Right atrium auricular region (tissue), 2 donors: ENCODE measurements at regions not wholly inside any gene's neighbourhood (a gene's known extent, or its start where the extent isn't known, plus 50 kb on each side); places are given as distances from the start of the nearest gene placed in this dataset.

Source experiments
- DNase-seq: peaks from one replicate; pipeline ENCODE4 v3.0.0-alpha.2; 2019; ENCODE audit warnings: low spot score
- H3K27ac ChIP-seq, 2 donors: fragments of 200-600 bp; sonication (generic); 1 replicate in 1 of 2; 2 replicates in 1 of 2; pipeline ENCODE4 v1.5.1; 2016 to 2019
- H3K27me3 ChIP-seq, 2 donors: fragments of 200-600 bp; sonication (generic); one replicate each; pipeline versions ENCODE4 v1.5.1 to v1.6.0; 2017 to 2019
- H3K36me3 ChIP-seq: fragments of 200-600 bp; sonication (generic); one replicate; pipeline ENCODE4 v1.5.1; 2016
- H3K4me1 ChIP-seq, 2 donors: fragments of 200-600 bp; sonication (generic); one replicate each; pipeline versions ENCODE4 v1.5.1 to v1.6.0; 2017 to 2019
- H3K4me3 ChIP-seq, 2 donors: fragments of 200-600 bp; sonication (generic); 1 replicate in 1 of 2; 2 replicates in 1 of 2; pipeline ENCODE4 v1.5.1; 2017 to 2019; ENCODE audit warnings: mild to moderate bottlenecking in 1 of 2, moderate library complexity in 1 of 2
- H3K9me3 ChIP-seq, 2 donors: fragments of 200-600 bp; sonication (generic); one replicate each; pipeline ENCODE4 v1.5.1; 2019
- CTCF ChIP-seq, 2 donors: fragments of 200-600 bp; sonication (generic); IDR thresholded peaks; one replicate each; pipeline ENCODE4 v1.5.1; 2019; ENCODE audit warnings: antibody characterized with exemption in 2 of 2

GRCh38 chr4:12778191-12778590 is 705.9 kb downstream of the RAB28 start:
- Histone ChIP-seq H3K4me1 (no peaks in the 10 kb centered on the region), H3K4me3 (no peak overlapping the region), H3K27ac (no peak overlapping the region), H3K9me3 (no peaks in the 10 kb centered on the region), H3K27me3 (no peaks in the 10 kb centered on the region), H3K36me3 (no peaks in the 10 kb centered on the region)
- DNase-seq: no peak
- TF ChIP-seq CTCF (IDR thresholded peaks at IDR 0.05): no peak

- no peaks in the 10 kb centered on the region for H3K36me3 ChIP-seq
- DNase-seq: no peak
- no peak for TF ChIP-seq CTCF (IDR thresholded peaks at IDR 0.05)
- H3K9me3 ChIP-seq: no peaks in the 10 kb centered on the region
- H3K27ac ChIP-seq: no peak overlapping the region
- no peaks in the 10 kb centered on the region for H3K4me1 ChIP-seq
- no peaks in the 10 kb centered on the region for H3K27me3 ChIP-seq
- H3K4me3 ChIP-seq: no peak overlapping the region
Measured at GRCh38 chr4:12770351-12770750, 713.8 kb downstream of the RAB28 start.

- no peak for DNase-seq
- no peak overlapping the region for H3K4me3 ChIP-seq
- TF ChIP-seq CTCF (IDR thresholded peaks at IDR 0.05): no peak
- no peaks in the 10 kb centered on the region for H3K36me3 ChIP-seq
- H3K27me3 ChIP-seq: no peaks in the 10 kb centered on the region
- H3K9me3 ChIP-seq: no peaks in the 10 kb centered on the region
- no peak overlapping the region for H3K27ac ChIP-seq
- H3K4me1 ChIP-seq: no peaks in the 10 kb centered on the region
Measured at GRCh38 chr4:12761694-12762093, 722.4 kb downstream of the RAB28 start.

GRCh38 chr4:12747154-12747553 is 737.0 kb downstream of the RAB28 start:
- TF ChIP-seq CTCF (IDR thresholded peaks at IDR 0.05): no peak
- Histone ChIP-seq H3K36me3 (no peaks in the 10 kb centered on the region), H3K27me3 (no peaks in the 10 kb centered on the region), H3K27ac (no peak overlapping the region), H3K4me3 (no peak overlapping the region), H3K9me3 (no peaks in the 10 kb centered on the region), H3K4me1 (no peaks in the 10 kb centered on the region)
- DNase-seq: no peak

GRCh38 chr4:12746221-12746620 is 737.9 kb downstream of the RAB28 start:
- TF ChIP-seq CTCF (IDR thresholded peaks at IDR 0.05): no peak
- no peaks in the 10 kb centered on the region for H3K9me3 ChIP-seq
- DNase-seq: no peak
- H3K4me3 ChIP-seq: no peak overlapping the region
- H3K4me1 ChIP-seq: no peaks in the 10 kb centered on the region
- no peak overlapping the region for H3K27ac ChIP-seq
- H3K27me3 ChIP-seq: no peaks in the 10 kb centered on the region
- no peaks in the 10 kb centered on the region for H3K36me3 ChIP-seq

- no peak for DNase-seq
- H3K9me3 ChIP-seq: no peaks in the 10 kb centered on the region
- no peaks in the 10 kb centered on the region for H3K36me3 ChIP-seq
- H3K4me1 ChIP-seq: no peaks in the 10 kb centered on the region
- no peaks in the 10 kb centered on the region for H3K27me3 ChIP-seq
- H3K27ac ChIP-seq: no peak overlapping the region
- no peak overlapping the region for H3K4me3 ChIP-seq
- TF ChIP-seq CTCF (IDR thresholded peaks at IDR 0.05): no peak
Measured at GRCh38 chr4:12734586-12734985, 749.6 kb downstream of the RAB28 start.
